ENCODE measurements at regions not wholly inside any gene's neighbourhood (a gene's known extent, or its start where the extent isn't known, plus 50 kb on each side); places are given as distances from the start of the nearest gene placed in this dataset.
"Not testable (repeated sequence)": the region's sequence is repeated elsewhere in the genome, so short reads cannot be mapped to it uniquely, and the experiment has no call there.

DNA sequence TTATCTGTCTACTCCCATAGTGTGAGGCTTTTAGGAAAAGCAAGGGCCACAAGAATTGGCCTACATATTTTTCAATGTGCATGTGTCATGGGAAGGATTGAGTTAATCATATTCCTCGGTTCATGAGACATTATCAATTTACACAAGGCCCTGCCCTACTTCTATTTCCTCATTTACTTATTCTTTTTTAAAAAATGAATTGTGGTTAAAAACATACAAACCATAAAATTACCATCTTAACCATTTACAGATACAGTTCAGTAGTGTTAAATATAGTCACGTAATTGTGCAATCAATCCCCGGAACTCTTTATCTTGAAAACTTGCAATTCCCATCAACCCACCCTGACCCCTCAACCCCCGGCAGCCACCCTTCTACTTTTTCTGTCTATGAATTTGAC, 284.0 kb upstream of the GADL1 start:
- no peak for DNase-seq (ENCODE audit: extremely low read depth in 1 of 2, low read depth in 1 of 2)

DNA sequence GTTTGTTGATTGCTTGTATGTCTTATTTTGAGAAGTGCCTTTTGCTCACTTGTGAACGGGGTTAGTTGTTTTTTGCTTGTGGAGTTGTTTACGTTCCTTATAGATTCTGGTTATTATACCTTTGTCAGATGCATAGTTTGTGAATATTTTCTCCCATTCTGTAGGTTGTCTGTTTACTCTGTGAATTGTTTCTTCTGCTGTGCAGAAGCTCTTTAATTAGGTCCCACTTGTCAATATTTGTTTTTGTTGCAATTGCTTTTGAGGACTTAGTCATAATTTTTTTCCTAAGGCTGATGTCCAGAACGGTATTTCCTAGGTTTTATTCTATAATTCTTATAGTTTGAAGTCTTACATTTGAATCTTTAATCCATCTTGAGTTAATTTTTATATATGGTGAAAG, 285.3 kb upstream of the GADL1 start:
- DNase-seq (ENCODE audit: extremely low read depth in 1 of 2, low read depth in 1 of 2): no peak

DNA sequence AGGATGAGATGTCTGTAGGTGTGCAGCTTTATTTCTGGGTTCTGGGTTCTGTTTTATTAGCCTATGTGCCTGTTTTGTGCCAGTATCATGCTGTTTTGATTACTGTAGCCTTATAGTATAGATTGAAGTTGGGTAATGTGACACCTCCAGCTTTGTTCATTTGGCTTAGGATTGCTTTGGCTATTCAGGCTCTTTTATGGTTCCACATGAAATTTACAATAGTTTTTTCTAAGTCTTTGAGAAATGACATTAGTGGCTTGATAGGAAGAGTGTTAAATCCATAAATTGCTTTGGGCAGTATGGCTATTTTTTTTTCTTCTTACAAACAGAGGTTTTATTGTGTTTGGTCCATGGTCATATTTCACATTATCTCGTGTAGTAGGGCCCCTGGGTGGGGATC, 285.8 kb upstream of the GADL1 start:
- no peak for DNase-seq (ENCODE audit: extremely low read depth in 1 of 2, low read depth in 1 of 2)

DNA sequence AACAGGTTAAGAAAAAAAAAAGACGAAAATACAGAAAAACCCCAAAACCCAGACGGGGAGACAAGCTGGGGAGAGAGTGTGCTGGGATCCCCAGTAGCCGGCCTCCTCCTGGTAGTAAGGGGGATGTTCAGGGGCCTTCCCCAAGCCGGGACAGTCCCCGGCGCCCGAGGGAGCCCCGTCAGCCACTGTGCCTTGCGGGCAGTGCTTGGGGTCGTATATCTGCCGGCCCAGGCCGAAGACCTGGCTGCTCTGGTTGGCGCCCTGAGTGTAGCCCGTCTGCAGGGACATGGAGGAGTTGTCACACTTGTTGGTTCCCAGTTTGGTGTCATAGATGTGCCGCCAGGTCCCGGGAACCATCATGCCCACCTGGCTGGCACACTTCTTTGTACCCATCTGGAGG, 287.2 kb upstream of the GADL1 start:
- no peak for DNase-seq (ENCODE audit: extremely low read depth in 1 of 2, low read depth in 1 of 2)

DNA sequence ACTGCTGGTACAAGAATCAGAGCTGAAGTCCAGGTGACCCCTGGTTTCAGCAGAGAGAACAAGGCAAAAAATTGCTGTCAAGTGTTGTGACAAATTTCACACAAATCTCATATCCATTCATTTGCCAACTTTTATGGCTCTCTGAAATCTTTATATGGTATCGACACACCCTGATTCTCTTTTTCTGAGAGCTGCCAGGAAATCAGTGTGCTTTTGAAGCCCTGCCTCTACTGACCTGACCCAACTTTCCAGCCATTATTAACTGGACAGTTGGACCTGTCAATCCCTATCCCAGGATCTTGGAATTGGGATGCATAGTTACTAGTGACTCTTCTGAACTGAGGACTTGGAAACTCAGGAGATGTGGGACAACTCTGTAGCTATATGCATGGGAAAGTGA, 288.2 kb upstream of the GADL1 start:
- no peak for DNase-seq (ENCODE audit: extremely low read depth in 1 of 2, low read depth in 1 of 2)

DNA sequence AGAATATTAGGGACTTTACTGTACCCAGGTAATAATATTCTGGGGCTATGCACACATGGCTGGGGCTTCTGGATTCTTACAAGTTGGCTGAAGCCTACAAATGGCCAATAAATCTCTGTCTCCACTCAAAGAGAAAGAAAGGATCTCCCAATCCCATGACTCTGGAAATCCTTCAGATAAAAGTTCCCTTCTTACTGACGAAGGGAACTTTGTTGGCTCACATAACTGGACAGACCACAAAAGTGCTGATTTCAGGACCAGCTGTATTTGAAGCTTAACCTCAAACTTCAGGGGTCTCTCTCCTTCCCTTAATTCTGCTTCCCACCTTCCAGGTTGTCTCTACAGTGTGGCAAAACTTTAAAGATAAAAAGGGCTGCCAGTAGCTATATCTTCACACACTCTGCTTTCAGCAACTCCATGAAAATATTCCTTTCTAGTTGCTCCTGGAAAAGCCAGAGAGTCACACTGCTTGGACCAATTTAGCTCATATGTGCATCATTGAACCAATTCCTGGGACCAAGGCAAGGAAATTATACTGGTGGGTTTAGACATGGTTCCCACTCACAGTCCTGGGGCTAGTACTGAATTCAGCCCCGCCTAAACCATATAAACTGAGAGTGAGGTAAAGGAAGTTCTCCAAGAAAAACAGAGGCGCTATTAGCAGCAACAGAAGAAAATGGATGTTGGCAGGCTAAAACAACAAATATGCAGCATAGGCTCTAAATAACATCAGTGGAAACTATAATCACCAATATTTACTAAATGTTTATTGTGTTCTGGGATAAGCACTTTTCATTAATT, 290.0 kb upstream of the GADL1 start:
- no peak for DNase-seq (ENCODE audit: extremely low read depth in 1 of 2, low read depth in 1 of 2)

DNA sequence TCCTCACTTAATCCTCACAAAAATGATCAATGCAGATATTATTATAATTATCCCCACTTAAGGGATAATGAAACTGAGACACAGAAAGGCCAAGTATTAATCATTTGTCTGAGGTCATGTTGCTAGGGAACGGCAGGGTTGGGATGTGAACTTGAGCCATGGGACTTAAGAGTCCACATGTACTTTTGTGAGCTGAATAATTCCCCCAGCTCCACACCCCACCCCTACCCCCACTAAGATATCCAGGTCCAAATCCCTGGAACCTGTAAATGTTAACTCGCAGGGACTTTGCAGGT, 290.5 kb upstream of the GADL1 start:
- DNase-seq (ENCODE audit: extremely low read depth in 1 of 2, low read depth in 1 of 2): no peak

DNA sequence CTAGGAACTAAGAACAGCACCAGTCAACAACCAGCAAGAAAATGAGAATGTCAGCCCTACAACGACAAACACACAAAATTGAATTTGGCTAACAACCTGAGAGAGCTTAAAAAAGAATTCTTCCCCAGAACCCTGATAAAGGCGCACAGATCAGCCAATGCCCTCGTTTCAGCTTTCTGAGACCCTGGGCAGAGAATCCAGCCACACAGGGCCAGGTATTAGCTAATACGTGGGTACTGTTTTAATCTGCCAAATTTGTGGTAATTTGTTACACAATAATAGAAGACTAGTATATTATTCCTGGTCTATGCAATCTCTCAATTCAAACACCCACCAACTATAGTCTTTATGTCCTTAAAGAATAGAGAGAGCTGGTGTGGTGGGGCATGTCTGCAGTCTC, 291.6 kb upstream of the GADL1 start:
- no peak for DNase-seq (ENCODE audit: extremely low read depth in 1 of 2, low read depth in 1 of 2)

DNA sequence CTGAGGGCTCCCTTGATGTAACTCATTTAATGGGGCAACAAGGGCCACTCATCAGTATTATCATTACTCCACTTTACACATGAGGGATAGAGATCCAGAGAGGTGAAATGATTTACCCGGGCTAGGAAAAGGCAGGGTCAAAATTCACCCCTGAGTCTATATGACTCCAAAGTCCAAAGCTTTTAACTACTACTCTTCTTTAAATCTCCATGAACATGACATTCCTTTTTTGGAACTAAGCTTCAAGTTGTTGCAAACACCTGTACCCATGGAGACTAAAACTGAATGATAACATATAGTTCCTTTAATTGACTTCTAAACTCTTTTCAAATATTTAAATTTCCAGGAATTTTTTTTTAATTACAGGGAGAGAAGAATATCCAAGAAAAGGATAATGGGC, 292.9 kb upstream of the GADL1 start:
- no peak for DNase-seq (ENCODE audit: extremely low read depth in 1 of 2, low read depth in 1 of 2)

DNA sequence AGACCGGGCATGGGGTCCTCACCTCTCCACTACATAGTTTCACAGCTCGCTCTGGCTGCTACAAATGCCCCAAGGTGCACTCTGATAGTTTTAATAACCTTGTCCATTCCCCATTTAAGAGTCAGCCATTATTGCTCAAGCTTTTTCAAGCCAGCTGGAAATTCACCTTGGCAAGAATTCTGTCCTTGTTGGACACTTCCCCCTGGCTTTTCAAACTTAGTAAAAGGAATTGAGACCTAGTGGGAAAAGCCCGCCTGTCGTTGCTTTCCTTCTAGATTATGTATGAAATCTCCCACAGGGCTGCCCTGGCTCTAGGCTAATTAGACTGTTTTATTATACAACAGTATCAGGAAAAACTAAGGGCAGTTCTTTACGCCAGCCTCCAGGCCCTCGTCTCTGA, 293.7 kb upstream of the GADL1 start:
- DNase-seq (ENCODE audit: extremely low read depth in 1 of 2, low read depth in 1 of 2): no peak

DNA sequence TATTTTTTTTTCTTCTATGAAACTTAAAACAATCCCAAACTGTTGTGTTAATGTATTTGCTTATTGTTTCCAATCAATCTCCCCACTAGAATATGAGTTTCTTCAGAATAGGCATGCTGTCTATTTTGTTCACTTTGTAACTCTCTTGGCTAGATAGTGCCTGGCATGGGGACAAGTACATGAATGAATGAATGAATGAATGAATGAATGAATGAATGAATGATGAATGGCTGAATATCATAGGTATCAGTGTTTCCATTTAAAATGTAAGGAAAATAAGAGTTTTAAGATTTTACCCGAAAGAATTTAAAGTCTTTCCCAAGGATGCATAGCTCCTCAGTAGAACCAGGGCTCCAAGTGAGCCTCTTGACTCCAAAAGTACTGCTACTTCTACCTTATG, 294.9 kb upstream of the GADL1 start:
- DNase-seq (ENCODE audit: extremely low read depth in 1 of 2, low read depth in 1 of 2): no peak

DNA sequence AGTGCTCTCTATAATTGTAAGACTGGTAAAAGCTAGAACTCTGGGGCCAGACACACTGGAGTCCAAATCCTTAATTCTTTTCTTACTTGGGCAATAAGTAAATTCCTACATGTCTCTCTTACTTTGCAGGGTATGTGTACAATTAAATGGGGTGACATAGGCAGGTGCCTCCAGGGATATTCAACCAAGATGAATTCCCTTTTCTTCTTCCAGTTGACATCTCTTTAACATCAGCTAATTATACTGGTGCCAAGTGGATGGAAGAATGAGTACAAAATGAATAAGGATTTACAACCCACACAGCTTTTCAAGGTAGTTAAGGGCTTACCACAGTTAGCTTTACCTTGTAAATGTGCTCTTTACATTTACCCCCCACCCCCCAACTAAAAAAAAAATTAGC, 295.5 kb upstream of the GADL1 start:
- no peak for DNase-seq (ENCODE audit: extremely low read depth in 1 of 2, low read depth in 1 of 2)

DNA sequence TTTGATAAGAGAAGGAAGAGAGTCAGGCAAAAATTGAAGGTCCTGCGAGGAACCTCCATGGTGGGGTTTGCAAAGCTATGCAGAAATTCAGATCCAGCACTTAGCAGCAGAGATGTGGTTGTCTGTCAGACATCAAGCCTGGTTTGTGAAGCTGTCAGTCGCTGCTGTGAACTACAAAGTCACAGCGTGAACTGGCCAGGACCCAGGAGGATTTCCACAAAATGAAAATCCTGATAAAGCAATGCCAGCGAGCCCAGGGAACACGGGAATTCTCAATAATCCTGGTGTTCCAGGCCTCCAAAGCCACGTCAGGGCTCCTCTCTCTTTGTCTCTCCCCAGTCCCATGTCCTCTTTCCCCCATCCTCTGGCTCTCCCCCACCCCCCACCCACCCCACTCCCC, 296.9 kb upstream of the GADL1 start:
- DNase-seq (ENCODE audit: extremely low read depth in 1 of 2, low read depth in 1 of 2): no peak

DNA sequence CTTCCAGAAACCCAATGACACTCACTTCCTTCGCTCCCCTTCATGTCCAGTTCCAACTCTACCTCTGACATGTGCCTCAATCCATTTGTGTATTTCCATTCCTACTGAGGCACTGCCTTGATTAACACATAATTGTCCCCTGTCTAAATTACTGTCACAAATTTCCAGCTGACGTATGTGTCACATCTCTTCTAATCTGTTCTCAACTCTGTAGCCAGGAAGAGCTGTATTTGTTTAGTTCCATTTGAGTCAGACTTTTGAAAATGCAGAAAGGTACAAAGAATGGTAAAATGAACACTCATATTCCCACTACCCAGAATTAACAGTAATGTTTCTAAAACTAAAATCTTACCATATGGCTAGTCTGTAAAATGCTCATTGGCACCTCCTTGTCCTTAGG, 299.0 kb upstream of the GADL1 start:
- DNase-seq (ENCODE audit: extremely low read depth in 1 of 2, low read depth in 1 of 2): no peak

DNA sequence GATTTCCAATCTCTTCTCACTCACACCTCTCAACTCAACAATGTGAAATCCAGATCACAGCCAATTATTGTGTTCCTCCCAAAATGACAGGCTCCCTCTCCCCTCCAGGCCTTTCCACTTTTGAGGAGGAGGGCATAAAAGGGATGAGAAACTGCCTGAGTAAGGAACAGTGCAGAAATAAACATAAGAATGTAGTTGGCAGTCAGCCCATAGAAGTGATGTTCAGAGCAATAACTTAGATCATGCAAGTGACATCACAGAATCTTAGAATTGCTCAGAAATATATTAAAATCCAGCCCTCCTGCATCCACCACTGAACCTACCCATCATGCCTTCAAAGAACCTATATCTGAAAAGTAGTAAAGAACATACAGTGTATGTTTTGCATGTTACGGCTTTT, 299.4 kb upstream of the GADL1 start:
- no peak for DNase-seq (ENCODE audit: extremely low read depth in 1 of 2, low read depth in 1 of 2)

DNA sequence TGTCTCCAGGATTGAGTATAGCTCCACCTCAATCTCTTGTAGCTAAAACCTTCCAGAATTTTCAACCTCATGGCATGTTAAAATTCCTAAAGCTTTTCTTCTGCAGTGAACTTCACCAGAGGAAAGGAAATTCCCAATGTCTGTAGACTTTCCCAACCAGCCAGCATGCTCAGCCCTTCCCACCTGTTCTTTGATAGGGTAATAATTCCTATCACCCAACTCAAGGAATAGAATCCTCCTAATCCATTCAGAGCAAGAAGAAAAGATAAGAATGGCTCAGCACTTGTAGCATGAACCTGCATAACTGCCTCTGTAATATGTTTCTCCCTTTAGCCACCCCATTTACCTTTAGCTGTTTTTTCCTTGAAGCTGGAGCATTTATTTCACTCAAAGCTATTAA, 301.8 kb upstream of the GADL1 start:
- no peak for DNase-seq (ENCODE audit: extremely low read depth in 1 of 2, low read depth in 1 of 2)

DNA sequence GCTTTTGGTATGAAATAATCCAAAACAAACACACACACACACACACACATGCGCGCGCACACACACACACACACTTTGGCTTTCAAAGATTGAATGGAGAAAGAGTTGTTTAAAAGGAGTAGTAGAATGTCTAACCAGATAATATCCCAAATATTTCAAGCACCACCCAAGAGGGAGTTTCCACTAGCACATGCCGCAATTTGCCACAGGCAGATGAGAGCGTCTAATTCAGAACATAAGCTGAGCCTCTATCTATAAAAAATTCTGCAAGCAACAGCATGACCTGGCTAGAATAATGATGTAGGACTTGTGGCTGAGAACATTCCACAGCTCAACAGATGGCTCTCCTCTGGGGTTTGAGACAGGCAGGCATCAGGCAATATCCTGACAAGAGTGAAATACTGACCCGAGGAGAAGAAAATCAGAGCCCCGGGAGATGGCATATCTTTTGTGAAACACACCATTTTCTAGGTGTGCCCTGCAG, 302.5 kb upstream of the GADL1 start:
- DNase-seq (ENCODE audit: extremely low read depth in 1 of 2, low read depth in 1 of 2): no peak

DNA sequence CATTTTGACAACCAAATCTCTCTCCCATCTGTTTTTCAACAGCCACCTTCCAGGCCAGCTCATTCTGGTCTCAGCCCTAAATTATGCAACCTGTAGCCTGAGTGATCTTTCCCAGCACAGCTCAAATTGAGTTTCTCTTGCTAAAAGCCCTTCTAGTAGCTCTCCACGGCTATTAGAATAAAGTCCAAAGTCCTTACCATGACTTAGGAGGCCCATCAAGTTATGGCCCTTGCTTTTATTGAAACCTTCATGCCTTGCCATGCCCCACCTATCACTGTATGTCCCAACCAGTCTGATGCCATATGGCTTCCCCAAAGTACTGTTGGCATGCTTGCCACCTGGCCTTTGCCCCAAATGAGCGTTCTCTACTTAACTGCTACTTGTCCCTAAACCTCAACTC, 303.5 kb upstream of the GADL1 start:
- no peak for DNase-seq (ENCODE audit: extremely low read depth in 1 of 2, low read depth in 1 of 2)

DNA sequence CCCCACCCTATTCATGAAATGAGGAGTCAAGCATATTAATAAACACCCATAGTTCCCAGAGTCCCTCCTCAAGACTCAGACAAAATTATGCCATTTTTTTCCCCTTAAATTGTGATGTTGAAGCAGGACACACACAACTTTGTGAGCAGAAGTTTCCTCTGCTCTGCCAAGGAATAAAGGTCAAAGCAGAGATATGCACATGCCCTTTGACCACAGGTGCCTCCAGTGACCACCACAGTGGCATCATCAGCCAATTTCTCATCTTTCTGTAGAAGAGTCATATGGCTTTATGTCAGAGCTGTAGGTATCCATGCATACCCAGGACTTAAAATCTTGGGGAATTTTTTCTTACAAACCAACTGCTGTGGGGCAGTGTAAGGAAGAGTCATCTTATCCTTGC, 304.4 kb upstream of the GADL1 start:
- DNase-seq (ENCODE audit: extremely low read depth in 1 of 2, low read depth in 1 of 2): no peak

DNA sequence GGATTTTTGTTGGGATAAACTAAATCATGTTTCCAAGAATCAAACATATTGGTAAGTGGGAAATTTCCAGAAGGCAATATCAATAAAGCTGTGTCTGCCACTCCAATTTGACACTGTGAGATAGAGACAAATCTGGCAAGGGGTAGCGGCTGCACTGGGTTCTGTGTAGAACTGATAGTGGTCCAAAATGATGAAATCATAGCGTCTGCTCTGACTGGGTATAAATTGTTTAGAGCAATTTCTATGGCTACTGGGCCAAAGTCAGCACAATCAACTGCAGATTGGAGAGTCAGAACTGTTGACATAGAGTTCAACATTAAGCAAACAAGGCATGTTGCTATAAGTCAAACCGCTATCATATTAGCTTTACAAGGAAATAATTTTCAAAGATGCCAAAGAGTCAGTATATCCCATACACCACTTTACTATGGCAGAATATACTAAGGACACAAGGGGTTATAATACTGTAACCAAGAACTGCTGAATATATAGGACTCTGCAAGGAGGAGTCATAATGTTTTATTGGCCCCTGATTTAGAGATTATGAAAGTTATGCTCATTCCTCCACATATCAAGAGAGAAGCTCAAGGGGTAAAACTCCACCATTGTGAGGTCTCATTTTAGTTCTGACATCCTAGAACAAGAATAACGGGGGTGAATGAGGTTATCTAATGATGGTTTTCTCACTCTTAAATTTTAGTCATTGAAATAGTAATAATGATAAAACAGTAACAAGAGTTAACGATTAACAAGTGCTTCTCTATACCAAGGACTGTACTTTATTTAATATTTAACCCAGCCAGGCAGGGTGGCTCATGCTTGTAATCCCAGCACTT, 309.7 kb upstream of the GADL1 start:
- DNase-seq (ENCODE audit: extremely low read depth in 1 of 2, low read depth in 1 of 2): no peak

DNA sequence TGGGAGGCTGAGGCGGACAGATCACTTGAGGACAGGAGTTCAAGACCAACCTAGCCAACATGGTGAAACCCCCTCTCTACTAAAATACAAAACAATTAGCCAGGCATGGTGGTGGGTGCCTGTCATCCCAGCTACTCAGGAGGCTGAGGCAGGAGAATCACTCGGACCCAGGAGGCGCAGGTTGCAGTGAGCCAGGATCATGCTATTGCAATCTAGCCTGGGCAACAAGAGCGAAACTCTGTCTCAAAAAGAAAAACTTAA, 310.3 kb upstream of the GADL1 start:
- DNase-seq (ENCODE audit: extremely low read depth in 1 of 2, low read depth in 1 of 2): not testable (repeated sequence)

DNA sequence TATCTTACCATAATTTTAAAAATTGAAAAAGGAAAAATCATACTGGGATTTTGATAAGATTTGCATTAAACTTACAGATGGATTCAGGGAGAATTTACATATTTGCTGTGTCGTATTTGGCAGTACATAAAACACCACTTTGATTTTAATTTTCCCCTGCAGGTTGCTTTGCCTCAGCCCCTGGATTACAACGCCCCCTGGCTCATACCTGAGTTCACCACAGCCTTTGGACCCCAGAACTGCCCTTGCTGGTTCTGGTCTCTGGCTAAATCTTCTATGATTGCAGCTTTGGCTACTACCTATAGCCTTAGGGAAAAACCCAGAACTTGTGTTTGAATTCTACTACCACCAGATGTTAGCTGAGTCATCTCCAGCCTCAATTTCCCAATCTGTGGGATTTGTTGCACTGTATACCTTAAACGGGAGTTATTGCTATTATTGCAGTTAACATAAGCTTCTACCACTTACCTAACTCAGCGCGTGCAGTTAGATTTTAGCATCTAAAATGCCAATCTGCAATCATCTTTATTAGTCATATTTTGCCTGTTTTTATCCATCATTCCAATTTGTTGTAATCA, 315.7 kb upstream of the GADL1 start:
- no peak for DNase-seq (ENCODE audit: extremely low read depth in 1 of 2, low read depth in 1 of 2)
